ENCODE measurements at regions not wholly inside any gene's neighbourhood (a gene's known extent, or its start where the extent isn't known, plus 50 kb on each side); places are given as distances from the start of the nearest gene placed in this dataset.

DNA sequence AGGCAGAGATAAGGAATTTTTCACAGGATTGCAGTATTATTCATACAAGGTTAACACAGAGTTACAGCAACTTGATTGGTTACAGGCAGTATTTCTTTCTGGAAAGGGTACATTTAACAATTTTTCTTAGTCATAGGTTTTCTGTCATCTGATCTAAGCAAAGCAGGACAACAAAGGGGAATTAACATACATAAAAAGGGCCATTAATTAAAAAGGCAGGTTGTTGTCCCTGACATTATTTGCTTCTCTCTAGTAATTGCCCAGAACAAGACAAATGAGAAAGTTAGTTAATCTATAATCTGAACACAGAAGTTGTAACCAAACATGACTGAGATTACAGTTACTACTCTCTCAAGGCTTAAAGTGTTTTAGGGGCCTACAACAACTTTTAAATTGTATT is 291.4 kb upstream of the LRRTM4 start:
- peak; percentile 6 for DNase-seq (ENCODE audit: low read depth)
- TF ChIP-seq, protein P1, sequence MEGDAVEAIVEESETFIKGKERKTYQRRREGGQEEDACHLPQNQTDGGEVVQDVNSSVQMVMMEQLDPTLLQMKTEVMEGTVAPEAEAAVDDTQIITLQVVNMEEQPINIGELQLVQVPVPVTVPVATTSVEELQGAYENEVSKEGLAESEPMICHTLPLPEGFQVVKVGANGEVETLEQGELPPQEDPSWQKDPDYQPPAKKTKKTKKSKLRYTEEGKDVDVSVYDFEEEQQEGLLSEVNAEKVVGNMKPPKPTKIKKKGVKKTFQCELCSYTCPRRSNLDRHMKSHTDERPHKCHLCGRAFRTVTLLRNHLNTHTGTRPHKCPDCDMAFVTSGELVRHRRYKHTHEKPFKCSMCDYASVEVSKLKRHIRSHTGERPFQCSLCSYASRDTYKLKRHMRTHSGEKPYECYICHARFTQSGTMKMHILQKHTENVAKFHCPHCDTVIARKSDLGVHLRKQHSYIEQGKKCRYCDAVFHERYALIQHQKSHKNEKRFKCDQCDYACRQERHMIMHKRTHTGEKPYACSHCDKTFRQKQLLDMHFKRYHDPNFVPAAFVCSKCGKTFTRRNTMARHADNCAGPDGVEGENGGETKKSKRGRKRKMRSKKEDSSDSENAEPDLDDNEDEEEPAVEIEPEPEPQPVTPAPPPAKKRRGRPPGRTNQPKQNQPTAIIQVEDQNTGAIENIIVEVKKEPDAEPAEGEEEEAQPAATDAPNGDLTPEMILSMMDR (conservative IDR thresholded peaks at IDR 0.05; ENCODE audit: low read depth, low read length) = no peak
- H3K4me3 ChIP-seq (ENCODE audit: low read depth, low read length) = no peak overlapping the region

DNA sequence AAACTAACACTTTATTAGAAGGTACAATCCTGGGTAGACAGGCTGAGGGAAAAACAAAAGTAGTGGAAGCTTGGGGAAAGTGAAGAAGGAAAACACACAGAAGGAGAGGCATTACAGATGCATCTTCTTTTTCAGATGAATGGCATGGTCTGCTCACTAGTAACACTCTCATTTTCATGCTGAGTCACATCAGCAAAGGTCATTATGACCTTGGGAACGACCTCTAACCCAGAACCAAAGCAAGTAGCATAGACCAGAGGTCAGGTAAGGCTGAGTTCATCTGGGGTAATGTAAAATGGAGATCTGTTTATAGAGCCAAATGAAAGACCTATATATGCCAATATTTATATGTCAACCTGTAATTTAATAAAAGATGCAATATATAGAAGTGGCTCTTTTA is 294.4 kb upstream of the LRRTM4 start:
- H3K4me3 ChIP-seq (ENCODE audit: low read depth, low read length) = no peak overlapping the region
- TF ChIP-seq, protein P1 (conservative IDR thresholded peaks at IDR 0.05; ENCODE audit: low read depth, low read length) = no peak
- DNase-seq (ENCODE audit: low read depth) = no peak

DNA sequence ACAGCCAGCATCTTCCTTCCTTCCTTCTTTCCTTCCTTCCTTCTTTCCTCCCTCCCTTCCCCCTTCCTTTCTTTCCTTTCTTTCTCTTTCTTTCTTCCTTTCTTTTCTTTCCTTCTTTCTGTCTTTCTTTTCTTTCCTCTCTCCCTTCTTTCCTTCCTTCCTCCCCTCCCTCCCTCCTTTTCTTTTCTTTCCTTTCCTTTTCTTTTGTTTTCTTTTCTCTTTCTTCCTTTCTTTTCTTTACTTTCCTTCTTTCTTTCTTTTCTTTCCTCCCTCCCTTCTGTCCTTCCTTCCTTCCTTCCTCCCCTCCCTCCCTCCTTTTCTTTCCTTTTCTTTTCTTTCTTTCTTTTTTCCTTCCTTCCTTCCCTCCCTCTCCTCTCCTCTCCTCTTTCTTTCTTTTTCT is 296.0 kb upstream of the LRRTM4 start:
- no peak overlapping the region for H3K4me3 ChIP-seq (ENCODE audit: low read depth, low read length)
- DNase-seq (ENCODE audit: low read depth) = no peak
- TF ChIP-seq, protein P1 (conservative IDR thresholded peaks at IDR 0.05; ENCODE audit: low read depth, low read length) = no peak

DNA sequence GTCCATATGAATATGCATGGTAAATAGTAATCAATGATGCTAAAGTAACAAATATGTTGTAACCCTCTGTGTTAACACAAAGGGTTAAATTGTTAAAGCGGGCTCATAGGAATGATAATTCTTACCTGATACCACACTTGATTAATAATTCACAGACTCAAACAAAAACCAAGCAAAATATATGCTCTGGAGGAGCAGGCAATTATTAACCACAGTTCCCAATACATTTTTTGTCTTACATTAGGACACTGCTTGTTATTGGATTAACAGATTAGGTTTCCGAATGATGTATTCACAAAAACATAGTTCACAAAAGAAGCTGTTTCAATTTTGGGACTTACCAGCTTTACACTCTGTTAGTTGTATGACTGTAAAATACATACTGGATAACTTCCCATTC is 300.9 kb upstream of the LRRTM4 start:
- H3K4me3 ChIP-seq (ENCODE audit: low read depth, low read length) = no peak overlapping the region
- TF ChIP-seq, protein P1 (conservative IDR thresholded peaks at IDR 0.05; ENCODE audit: low read depth, low read length) = no peak
- DNase-seq (ENCODE audit: low read depth) = no peak

DNA sequence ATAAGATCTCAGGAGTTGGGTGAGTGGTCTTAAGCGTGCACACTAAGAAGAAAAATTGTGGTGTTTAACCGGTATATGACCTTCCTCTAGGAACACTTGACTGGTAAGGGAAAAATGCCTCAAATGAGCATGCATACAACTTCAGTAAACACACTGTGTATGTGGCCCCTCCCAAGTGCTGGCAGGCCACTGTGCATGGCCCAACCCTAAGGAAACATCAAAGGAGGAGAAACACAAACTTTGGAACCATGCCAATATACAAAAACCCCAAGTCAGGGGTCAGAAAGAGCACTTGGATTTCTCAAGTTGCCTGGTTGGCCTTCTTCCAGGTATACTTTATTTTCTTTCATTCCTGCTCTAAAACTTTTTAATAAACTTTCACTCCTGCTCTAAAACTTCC is 308.9 kb upstream of the LRRTM4 start:
- DNase-seq (ENCODE audit: low read depth) = no peak

DNA sequence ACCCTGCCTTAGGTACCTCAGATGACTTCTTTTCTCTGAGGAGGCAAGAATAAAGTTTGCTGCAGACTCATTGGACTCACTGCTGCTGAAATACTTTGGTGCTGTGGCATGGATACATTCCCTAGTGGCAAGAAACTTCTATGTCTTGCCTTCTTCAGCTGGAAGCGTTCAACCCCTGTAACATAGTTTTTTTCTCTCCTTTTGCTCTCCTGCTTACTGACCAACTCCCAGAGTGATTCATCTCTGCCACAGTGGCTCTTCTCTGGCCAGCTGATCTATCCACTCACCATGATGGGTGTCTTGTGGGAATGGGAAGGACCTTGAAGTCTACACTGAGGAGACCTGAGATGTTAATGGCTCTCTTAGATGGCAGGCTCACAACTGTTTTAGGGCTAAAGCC is 309.3 kb upstream of the LRRTM4 start:
- H3K4me3 ChIP-seq (ENCODE audit: low read depth, low read length) = no peak overlapping the region
- peak; percentile 19 for DNase-seq (ENCODE audit: low read depth)
- TF ChIP-seq, protein P1 (conservative IDR thresholded peaks at IDR 0.05; ENCODE audit: low read depth, low read length) = peak; percentile 2

More for the DNA sequence above, 308.9 kb upstream of the LRRTM4 start:
- no peak overlapping the region for H3K4me3 ChIP-seq (ENCODE audit: low read depth, low read length)
- TF ChIP-seq, protein P1 (conservative IDR thresholded peaks at IDR 0.05; ENCODE audit: low read depth, low read length) = no peak

DNA sequence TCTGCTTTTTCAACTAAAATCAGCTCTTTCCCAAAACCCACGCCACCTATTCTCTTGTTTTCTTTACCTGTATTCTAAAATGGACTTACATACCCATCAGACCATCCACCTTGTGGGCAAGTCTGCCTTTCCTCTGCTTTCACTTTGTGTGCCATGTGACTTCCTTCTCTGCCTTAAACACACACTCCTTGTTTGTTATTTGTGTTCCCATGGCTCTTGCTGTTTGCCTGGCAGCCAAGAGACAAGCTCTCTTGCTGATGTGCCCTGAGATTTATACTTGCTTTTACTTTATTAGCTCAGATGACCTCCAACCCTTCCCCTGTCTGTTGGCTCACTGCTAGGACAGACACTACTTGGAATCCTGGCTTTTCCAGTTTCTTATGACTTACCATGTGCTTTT is 309.7 kb upstream of the LRRTM4 start:
- TF ChIP-seq, protein P1 (conservative IDR thresholded peaks at IDR 0.05; ENCODE audit: low read depth, low read length) = no peak
- no peak overlapping the region for H3K4me3 ChIP-seq (ENCODE audit: low read depth, low read length)
- DNase-seq (ENCODE audit: low read depth) = peak; percentile 4
